ENCODE measurements at regions not wholly inside any gene's neighbourhood (a gene's known extent, or its start where the extent isn't known, plus 50 kb on each side); places are given as distances from the start of the nearest gene placed in this dataset.

- H3K36me3 ChIP-seq (ENCODE audit: control insufficient read depth, low read length): no peaks in the 10 kb centered on the region
- no peaks in the 10 kb centered on the region for H3K4me1 ChIP-seq (ENCODE audit: control insufficient read depth, low read length)
- H3F3A ChIP-seq (ENCODE audit: control insufficient read depth, insufficient read depth): no peaks in the 10 kb centered on the region
- H3K9me3 ChIP-seq (ENCODE audit: control insufficient read depth, insufficient read depth, low read length): no peaks in the 10 kb centered on the region
- no peaks in the 10 kb centered on the region for H3K79me2 ChIP-seq (ENCODE audit: control insufficient read depth, low read length)
- H3K27ac ChIP-seq (ENCODE audit: low read depth, low read length): no peak overlapping the region
- H4K20me1 ChIP-seq (ENCODE audit: control insufficient read depth, insufficient read depth, low read depth, low read length): no peaks in the 10 kb centered on the region
- H3K27me3 ChIP-seq (ENCODE audit: control insufficient read depth, low read length): no peaks in the 10 kb centered on the region
- H3K9me2 ChIP-seq (replicated peaks; ENCODE audit: control insufficient read depth, low read length): no peaks in the 10 kb centered on the region
- H3K4me2 ChIP-seq (ENCODE audit: low read length): no peak overlapping the region
- H3K4me3 ChIP-seq (ENCODE audit: low read length): no peak overlapping the region
- TF ChIP-seq EZH2phosphoT487 (IDR thresholded peaks at IDR 0.05; ENCODE audit: borderline replicate concordance, low read length): no peak
- TF ChIP-seq, protein P1, sequence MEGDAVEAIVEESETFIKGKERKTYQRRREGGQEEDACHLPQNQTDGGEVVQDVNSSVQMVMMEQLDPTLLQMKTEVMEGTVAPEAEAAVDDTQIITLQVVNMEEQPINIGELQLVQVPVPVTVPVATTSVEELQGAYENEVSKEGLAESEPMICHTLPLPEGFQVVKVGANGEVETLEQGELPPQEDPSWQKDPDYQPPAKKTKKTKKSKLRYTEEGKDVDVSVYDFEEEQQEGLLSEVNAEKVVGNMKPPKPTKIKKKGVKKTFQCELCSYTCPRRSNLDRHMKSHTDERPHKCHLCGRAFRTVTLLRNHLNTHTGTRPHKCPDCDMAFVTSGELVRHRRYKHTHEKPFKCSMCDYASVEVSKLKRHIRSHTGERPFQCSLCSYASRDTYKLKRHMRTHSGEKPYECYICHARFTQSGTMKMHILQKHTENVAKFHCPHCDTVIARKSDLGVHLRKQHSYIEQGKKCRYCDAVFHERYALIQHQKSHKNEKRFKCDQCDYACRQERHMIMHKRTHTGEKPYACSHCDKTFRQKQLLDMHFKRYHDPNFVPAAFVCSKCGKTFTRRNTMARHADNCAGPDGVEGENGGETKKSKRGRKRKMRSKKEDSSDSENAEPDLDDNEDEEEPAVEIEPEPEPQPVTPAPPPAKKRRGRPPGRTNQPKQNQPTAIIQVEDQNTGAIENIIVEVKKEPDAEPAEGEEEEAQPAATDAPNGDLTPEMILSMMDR (IDR thresholded peaks at IDR 0.05; ENCODE audit: low read depth, low read length, poor library complexity, severe bottlenecking): no peak
Measured at GRCh38 chr9:22535780-22536179, 89.2 kb downstream of the DMRTA1 start.

DNA sequence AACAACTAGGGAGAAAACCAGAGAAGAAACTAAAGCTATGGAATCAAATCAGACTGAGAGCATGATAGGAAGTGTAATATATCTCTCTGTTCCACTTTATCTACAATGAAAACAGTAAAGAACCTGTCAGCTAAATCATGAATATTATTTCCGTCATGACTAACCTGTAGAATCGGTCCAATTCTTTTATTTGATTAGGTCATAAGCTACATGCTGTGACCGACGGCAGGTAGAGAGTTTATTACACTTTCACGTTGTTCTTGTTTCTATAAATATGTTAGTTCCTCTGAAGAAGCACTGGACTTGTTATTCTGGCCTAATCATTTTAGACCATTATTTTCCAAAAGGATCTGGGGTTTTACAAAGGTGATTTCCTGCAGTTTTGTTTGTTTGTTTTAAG, 91.1 kb downstream of the DMRTA1 start:
- no peaks in the 10 kb centered on the region for H4K20me1 ChIP-seq (ENCODE audit: control insufficient read depth, insufficient read depth, low read depth, low read length)
- TF ChIP-seq, protein P1 (IDR thresholded peaks at IDR 0.05; ENCODE audit: low read depth, low read length, poor library complexity, severe bottlenecking): no peak
- no peak for TF ChIP-seq EZH2phosphoT487 (IDR thresholded peaks at IDR 0.05; ENCODE audit: borderline replicate concordance, low read length)
- H3K27me3 ChIP-seq (ENCODE audit: control insufficient read depth, low read length): no peaks in the 10 kb centered on the region
- no peaks in the 10 kb centered on the region for H3F3A ChIP-seq (ENCODE audit: control insufficient read depth, insufficient read depth)
- H3K36me3 ChIP-seq (ENCODE audit: control insufficient read depth, low read length): no peaks in the 10 kb centered on the region
- no peak overlapping the region for H3K27ac ChIP-seq (ENCODE audit: low read depth, low read length)
- no peaks in the 10 kb centered on the region for H3K79me2 ChIP-seq (ENCODE audit: control insufficient read depth, low read length)
- H3K4me2 ChIP-seq (ENCODE audit: low read length): no peak overlapping the region
- H3K4me3 ChIP-seq (ENCODE audit: low read length): no peak overlapping the region
- no peaks in the 10 kb centered on the region for H3K9me3 ChIP-seq (ENCODE audit: control insufficient read depth, insufficient read depth, low read length)
- H3K4me1 ChIP-seq (ENCODE audit: control insufficient read depth, low read length): no peaks in the 10 kb centered on the region
- no peaks in the 10 kb centered on the region for H3K9me2 ChIP-seq (replicated peaks; ENCODE audit: control insufficient read depth, low read length)

DNA sequence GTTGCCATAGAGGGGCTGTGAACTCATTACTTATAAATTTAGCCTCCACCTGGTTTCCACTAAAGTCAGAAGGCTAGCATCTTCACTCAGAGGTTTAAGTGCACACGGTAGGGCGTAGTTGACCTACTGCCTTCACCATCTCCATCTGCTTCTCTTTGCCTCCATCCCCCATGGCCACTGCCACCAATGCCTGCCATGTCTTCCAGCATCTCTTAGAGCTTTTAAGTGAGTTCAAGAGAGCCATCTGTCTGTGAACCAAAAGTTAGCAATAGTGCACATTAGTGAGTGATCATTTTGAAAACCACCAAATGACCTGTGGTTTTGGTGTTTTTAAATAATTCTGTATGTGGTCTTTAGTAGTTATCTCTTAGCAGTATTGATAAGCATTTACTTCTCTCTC, 102.0 kb downstream of the DMRTA1 start:
- Histone ChIP-seq H3F3A (ENCODE audit: control insufficient read depth, insufficient read depth) (no peaks in the 10 kb centered on the region), H3K4me2 (ENCODE audit: low read length) (no peak overlapping the region), H3K27me3 (ENCODE audit: control insufficient read depth, low read length) (no peaks in the 10 kb centered on the region), H3K4me3 (ENCODE audit: low read length) (no peak overlapping the region), H3K9me2 (replicated peaks; ENCODE audit: control insufficient read depth, low read length) (no peaks in the 10 kb centered on the region), H3K36me3 (ENCODE audit: control insufficient read depth, low read length) (no peaks in the 10 kb centered on the region), H3K4me1 (ENCODE audit: control insufficient read depth, low read length) (no peaks in the 10 kb centered on the region), H3K9me3 (ENCODE audit: control insufficient read depth, insufficient read depth, low read length) (no peaks in the 10 kb centered on the region), H3K27ac (ENCODE audit: low read depth, low read length) (no peak overlapping the region), H3K79me2 (ENCODE audit: control insufficient read depth, low read length) (no peaks in the 10 kb centered on the region), H4K20me1 (ENCODE audit: control insufficient read depth, insufficient read depth, low read depth, low read length) (no peaks in the 10 kb centered on the region)
- TF ChIP-seq, protein P1 (IDR thresholded peaks at IDR 0.05; ENCODE audit: low read depth, low read length, poor library complexity, severe bottlenecking): no peak
- no peak for TF ChIP-seq EZH2phosphoT487 (IDR thresholded peaks at IDR 0.05; ENCODE audit: borderline replicate concordance, low read length)

DNA sequence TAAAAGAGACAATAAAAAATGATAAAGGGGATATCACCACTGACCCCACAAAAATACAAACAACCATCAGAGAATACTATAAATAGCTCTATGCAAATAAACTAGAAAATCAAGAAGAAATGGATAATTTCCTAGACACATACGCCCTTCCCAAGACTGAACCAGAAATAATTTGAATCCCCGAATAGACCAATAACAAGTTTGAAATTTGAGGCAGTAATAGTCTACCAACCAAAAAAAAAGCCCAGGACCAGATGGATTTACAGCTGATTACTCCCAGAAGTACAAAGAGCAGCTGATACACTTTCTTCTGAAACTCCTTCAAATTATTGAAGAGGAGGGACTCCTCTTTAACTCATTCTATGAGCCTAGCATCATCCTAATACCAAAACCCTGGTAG, 128.1 kb downstream of the DMRTA1 start:
- Histone ChIP-seq H3K4me1 (ENCODE audit: control insufficient read depth, low read length) (no peaks in the 10 kb centered on the region), H3K36me3 (ENCODE audit: control insufficient read depth, low read length) (no peaks in the 10 kb centered on the region), H3K9me2 (replicated peaks; ENCODE audit: control insufficient read depth, low read length) (no peaks in the 10 kb centered on the region), H3F3A (ENCODE audit: control insufficient read depth, insufficient read depth) (no peaks in the 10 kb centered on the region), H3K27ac (ENCODE audit: low read depth, low read length) (no peak overlapping the region), H3K4me2 (ENCODE audit: low read length) (no peak overlapping the region), H3K79me2 (ENCODE audit: control insufficient read depth, low read length) (no peaks in the 10 kb centered on the region), H3K27me3 (ENCODE audit: control insufficient read depth, low read length) (no peaks in the 10 kb centered on the region), H3K4me3 (ENCODE audit: low read length) (no peak overlapping the region), H3K9me3 (ENCODE audit: control insufficient read depth, insufficient read depth, low read length) (no peaks in the 10 kb centered on the region), H4K20me1 (ENCODE audit: control insufficient read depth, insufficient read depth, low read depth, low read length) (no peaks in the 10 kb centered on the region)
- TF ChIP-seq, protein P1 (IDR thresholded peaks at IDR 0.05; ENCODE audit: low read depth, low read length, poor library complexity, severe bottlenecking): no peak
- no peak for TF ChIP-seq EZH2phosphoT487 (IDR thresholded peaks at IDR 0.05; ENCODE audit: borderline replicate concordance, low read length)

Measured in DOHH2 (cell line).